ENCODE measurements at regions not wholly inside any gene's neighbourhood (a gene's known extent, or its start where the extent isn't known, plus 50 kb on each side); places are given as distances from the start of the nearest gene placed in this dataset.

GRCh38 chr11:70867281-70868047, 384.9 kb downstream of the SHANK2 start:
- Histone ChIP-seq H4K20me1 (ENCODE audit: control insufficient read depth, extremely low read depth, insufficient read depth, low read length) (no peaks in the 10 kb centered on the region), H3K36me3 (ENCODE audit: control insufficient read depth, insufficient read depth, low read length) (no peaks in the 10 kb centered on the region), H3K9ac (ENCODE audit: insufficient read depth, low read length) (no peak overlapping the region), H2AFZ (ENCODE audit: low read length) (no peak overlapping the region), H3K27me3 (ENCODE audit: control insufficient read depth, insufficient read depth, low read length) (no peaks in the 10 kb centered on the region), H3K4me3 (replicated peaks in 1 of 4; ENCODE audit: control extremely low read depth in 1 of 4, insufficient read depth in 1 of 4, low read depth in 3 of 4, low read length in 4 of 4) (no peak overlapping the region), H3K4me2 (ENCODE audit: extremely low read depth, insufficient read depth, low read length) (no peak overlapping the region), H3K4me1 (ENCODE audit: control insufficient read depth, extremely low read depth, insufficient read depth, low read length) (no peaks in the 10 kb centered on the region), H3K27ac (ENCODE audit: insufficient read depth, low read length) (no peak overlapping the region), H3K9me3 (ENCODE audit: control insufficient read depth, insufficient read depth, low read depth, low read length) (no peaks in the 10 kb centered on the region), H3K79me2 (ENCODE audit: control insufficient read depth, insufficient read depth, low read length) (no peaks in the 10 kb centered on the region)
- TF ChIP-seq EZH2 (IDR thresholded peaks at IDR 0.05; ENCODE audit: low read length, missing control alignments) (no peak), CTCF (conservative IDR thresholded peaks at IDR 0.05 in 1 of 2, IDR thresholded peaks at IDR 0.05 in 1 of 2; ENCODE audit: low read depth in 1 of 2, low read length in 2 of 2) (no peak)
- DNase-seq (ENCODE audit: low read depth in 2 of 2): no peak

GRCh38 chr11:70868341-70868885, 384.0 kb downstream of the SHANK2 start:
- H4K20me1 ChIP-seq (ENCODE audit: control insufficient read depth, extremely low read depth, insufficient read depth, low read length): no peaks in the 10 kb centered on the region
- no peak for TF ChIP-seq EZH2 (IDR thresholded peaks at IDR 0.05; ENCODE audit: low read length, missing control alignments)
- TF ChIP-seq CTCF (conservative IDR thresholded peaks at IDR 0.05 in 1 of 2, IDR thresholded peaks at IDR 0.05 in 1 of 2; ENCODE audit: low read depth in 1 of 2, low read length in 2 of 2): no peak
- no peaks in the 10 kb centered on the region for H3K27me3 ChIP-seq (ENCODE audit: control insufficient read depth, insufficient read depth, low read length)
- no peak for DNase-seq (ENCODE audit: low read depth in 2 of 2)
- H3K4me2 ChIP-seq (ENCODE audit: extremely low read depth, insufficient read depth, low read length): no peak overlapping the region
- H3K79me2 ChIP-seq (ENCODE audit: control insufficient read depth, insufficient read depth, low read length): no peaks in the 10 kb centered on the region
- H3K27ac ChIP-seq (ENCODE audit: insufficient read depth, low read length): no peak overlapping the region
- H2AFZ ChIP-seq (ENCODE audit: low read length): no peak overlapping the region
- no peaks in the 10 kb centered on the region for H3K4me1 ChIP-seq (ENCODE audit: control insufficient read depth, extremely low read depth, insufficient read depth, low read length)
- H3K36me3 ChIP-seq (ENCODE audit: control insufficient read depth, insufficient read depth, low read length): no peaks in the 10 kb centered on the region
- no peak overlapping the region for H3K4me3 ChIP-seq (replicated peaks in 1 of 4; ENCODE audit: control extremely low read depth in 1 of 4, insufficient read depth in 1 of 4, low read depth in 3 of 4, low read length in 4 of 4)
- H3K9me3 ChIP-seq (ENCODE audit: control insufficient read depth, insufficient read depth, low read depth, low read length): no peaks in the 10 kb centered on the region
- no peak overlapping the region for H3K9ac ChIP-seq (ENCODE audit: insufficient read depth, low read length)

- Histone ChIP-seq H3K9me3 (ENCODE audit: control insufficient read depth, insufficient read depth, low read depth, low read length) (no peaks in the 10 kb centered on the region), H2AFZ (ENCODE audit: low read length) (no peak overlapping the region), H3K36me3 (ENCODE audit: control insufficient read depth, insufficient read depth, low read length) (no peaks in the 10 kb centered on the region), H3K27me3 (ENCODE audit: control insufficient read depth, insufficient read depth, low read length) (no peaks in the 10 kb centered on the region), H3K27ac (ENCODE audit: insufficient read depth, low read length) (no peak overlapping the region), H3K4me3 (replicated peaks in 1 of 4; ENCODE audit: control extremely low read depth in 1 of 4, insufficient read depth in 1 of 4, low read depth in 3 of 4, low read length in 4 of 4) (no peak overlapping the region), H3K9ac (ENCODE audit: insufficient read depth, low read length) (no peak overlapping the region), H3K4me1 (ENCODE audit: control insufficient read depth, extremely low read depth, insufficient read depth, low read length) (no peaks in the 10 kb centered on the region), H3K4me2 (ENCODE audit: extremely low read depth, insufficient read depth, low read length) (no peak overlapping the region), H4K20me1 (ENCODE audit: control insufficient read depth, extremely low read depth, insufficient read depth, low read length) (no peaks in the 10 kb centered on the region), H3K79me2 (ENCODE audit: control insufficient read depth, insufficient read depth, low read length) (no peaks in the 10 kb centered on the region)
- no peak for DNase-seq (ENCODE audit: low read depth in 2 of 2)
- TF ChIP-seq CTCF (conservative IDR thresholded peaks at IDR 0.05 in 1 of 2, IDR thresholded peaks at IDR 0.05 in 1 of 2; ENCODE audit: low read depth in 1 of 2, low read length in 2 of 2) (no peak), EZH2 (IDR thresholded peaks at IDR 0.05; ENCODE audit: low read length, missing control alignments) (no peak)
These were observed 383.3 kb downstream of the SHANK2 start for GRCh38 chr11:70869054-70869453.
